Inferior parietal cortex (tissue), 1 donor: ENCODE measurements at regions not wholly inside any gene's neighbourhood (a gene's known extent, or its start where the extent isn't known, plus 50 kb on each side); places are given as distances from the start of the nearest gene placed in this dataset.

ENCODE experiments used
- DNase-seq: peaks from one replicate; pipeline ENCODE4 v3.0.0-alpha.2; 2016; ENCODE audit errors: extremely low spot score

DNA sequence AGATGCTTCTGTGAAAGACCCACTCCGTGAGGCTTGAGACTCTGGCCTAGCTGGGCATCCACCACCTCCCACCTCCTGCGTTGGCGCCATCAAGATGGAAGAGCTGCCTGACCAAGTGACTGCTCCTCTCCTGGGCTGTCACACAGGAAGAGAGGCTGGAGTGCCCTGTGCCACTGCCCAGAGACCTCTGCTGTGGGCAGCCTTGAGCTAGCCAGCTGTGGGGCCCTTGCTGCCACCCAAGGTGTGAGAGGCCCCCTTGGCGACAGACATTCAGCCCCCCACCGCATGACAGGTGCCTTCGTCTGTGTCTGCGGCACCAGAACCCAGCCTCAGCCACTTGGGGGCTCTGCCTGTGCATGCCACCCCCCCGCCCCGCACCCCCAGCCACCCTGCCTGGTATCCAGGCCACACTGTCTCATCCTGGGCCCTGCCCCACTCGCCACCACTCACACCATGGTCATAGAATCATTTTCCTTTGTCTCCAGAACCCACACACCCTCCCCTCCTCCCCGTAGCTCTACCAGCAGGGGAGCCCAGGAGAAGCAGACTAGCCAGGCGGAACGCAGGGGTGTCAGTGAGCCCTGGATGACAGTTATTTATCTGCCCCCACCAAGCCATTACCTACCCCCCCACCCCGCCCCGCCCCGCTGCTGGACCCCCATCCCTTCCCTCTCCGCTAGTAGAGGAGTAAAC is 120.9 kb upstream of the LHX1 start:
- DNase-seq: no peak

DNA sequence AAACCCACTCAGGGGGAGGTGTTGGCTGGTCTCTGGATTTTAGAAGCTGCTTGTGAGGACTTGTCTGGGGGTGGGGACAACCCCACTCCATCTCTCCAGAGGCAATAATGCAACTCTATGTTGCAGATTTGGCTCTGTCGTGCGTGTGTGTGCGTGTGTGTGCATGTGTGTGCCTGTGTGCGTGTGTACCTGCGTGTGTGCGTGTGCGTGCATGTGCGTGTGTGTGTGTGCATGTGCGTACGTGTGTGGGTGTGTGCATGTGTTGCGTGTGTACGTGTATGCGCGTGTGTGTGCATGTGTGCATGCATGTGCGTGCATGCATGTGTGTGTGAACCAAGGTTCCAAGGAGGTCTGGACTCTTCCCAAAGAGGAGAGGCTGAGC is 120.4 kb upstream of the LHX1 start:
- DNase-seq: no peak

DNA sequence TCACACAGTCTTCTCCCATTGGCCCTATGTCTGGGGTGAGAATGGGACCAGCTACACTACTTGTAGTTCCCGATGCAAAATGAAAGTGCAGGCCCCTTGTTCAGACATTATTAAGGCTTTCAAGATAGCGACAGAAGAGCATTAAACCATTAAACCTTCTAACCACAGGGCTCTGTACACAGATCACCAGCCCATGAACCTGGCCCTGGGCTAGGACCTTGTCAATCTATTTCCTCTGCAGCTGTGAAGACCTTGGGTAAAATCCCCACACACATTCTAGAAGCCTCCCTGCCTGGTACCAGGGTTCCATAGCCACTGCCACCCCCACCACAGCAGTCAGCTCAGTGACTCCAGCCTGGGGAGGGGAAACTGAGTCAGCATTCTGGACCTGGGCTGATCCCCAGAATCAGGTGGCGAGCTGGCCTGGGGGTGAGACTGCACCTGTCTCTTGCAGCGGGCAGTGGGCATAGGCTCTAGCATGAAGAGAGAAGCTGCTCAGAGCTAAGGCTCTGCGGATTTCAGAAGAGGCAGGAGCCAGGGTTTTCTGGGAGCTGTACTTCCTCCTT is 119.7 kb upstream of the LHX1 start:
- no peak for DNase-seq

DNA sequence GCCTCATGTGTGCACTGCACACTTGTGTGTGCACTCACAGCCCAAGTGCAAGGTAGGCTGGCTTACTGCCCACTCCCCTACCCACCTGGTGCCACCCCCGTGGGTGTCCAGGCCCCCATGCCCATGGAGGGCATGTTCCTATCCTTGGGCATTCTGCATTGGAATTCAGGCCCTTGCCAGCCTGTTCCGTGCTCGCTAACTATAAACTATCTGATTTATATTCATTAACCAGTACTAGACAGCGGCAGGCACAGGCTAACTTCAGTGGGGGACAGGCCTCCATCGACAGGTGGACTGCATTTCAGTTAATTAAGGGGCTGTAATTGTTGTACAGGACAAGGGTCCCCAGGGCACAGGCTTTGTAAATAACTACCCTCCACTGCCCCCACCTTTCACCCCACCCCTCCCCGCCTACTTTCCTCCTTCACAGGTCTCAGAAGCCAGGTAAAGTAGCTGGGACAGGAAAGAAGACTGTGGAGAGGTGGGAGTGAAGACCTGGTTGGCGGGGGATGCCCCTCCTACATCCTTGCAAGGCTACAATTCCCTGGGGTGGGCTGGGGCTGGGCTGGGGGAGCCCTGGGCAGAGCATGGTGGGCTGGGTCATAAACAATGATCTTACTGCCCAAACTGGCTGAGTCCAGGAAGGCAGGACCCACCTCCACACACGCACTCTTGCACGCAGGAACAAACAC is 119.0 kb upstream of the LHX1 start:
- DNase-seq: no peak

DNA sequence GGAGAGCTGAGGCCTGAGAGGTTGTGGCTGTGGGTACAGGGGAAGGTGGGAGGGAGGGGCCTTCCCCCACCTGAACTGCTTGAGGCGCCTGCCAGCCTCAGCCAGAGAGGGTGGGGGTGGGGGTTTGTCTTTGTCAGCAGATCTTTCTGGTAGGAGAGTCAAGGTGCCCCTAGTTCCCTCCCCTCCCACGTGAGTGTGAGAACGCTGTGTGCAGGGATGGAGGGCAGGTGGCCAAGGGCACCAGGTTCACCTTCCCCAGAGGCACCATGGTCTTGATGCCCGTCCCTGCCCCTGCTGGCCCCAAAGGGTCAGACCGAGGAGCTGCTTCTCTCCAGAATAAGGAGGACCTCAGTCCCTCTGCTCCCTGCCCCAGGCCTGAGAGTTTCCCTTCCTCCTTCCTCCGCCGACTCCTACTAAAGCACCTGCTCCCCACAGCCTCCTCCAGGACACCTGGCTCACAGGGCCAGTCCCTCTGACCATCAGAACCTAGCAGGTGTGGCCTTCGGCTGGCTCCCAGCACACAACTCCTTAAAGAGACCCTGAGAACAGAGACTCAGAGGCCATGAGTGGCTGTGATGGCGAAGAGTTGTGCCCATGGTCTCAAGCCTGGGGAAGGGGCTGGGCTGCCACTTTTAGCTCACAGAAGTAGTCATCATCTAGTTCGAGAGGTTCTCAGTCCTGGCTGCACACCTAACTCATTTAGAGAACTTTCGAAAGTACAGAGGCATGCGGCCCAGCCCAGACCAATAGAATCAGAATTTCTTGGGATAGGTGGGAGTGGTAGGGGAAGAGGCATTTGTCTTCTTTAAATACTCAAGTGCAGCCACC is 113.2 kb upstream of the LHX1 start:
- DNase-seq: no peak

DNA sequence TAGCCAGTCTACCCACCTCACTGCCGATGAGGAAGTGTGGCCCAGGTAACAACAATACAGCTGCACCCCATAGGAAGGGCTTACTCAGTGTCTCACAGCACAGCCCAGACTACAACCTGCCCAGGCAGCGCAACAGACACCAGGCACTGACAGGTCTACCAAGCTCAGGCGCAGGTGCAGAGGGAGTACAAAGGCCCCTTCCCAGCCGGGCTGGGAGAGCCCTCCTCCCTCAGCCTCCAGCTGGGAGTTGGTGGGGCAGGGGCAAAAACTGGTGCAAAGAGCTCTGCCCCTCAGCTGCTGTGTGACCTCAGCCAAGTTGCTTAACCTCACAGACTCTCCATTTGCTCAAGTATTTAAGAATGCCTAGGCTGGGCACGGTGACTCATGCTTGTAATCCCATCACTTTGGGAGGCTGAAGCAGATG is 112.6 kb upstream of the LHX1 start:
- DNase-seq: no peak

DNA sequence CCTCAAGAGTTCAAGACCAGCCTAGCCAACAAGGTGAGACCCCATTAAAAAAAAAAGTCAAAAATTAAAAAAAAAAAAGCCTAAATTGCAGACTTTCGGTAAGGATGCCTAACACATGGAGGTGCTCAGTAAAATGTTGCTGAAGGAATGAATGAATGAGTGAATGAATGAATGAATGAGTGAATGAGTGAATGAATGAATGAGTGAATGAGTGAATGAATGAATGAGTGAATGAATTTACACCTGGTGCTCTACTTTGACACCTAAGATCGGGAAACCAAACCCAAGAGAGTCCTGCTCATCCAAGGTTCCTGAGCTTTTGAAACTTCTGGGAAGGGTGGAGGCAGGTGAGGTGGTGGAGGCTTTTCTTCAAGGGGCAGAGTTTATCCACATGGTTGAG is 112.2 kb upstream of the LHX1 start:
- no peak for DNase-seq

DNA sequence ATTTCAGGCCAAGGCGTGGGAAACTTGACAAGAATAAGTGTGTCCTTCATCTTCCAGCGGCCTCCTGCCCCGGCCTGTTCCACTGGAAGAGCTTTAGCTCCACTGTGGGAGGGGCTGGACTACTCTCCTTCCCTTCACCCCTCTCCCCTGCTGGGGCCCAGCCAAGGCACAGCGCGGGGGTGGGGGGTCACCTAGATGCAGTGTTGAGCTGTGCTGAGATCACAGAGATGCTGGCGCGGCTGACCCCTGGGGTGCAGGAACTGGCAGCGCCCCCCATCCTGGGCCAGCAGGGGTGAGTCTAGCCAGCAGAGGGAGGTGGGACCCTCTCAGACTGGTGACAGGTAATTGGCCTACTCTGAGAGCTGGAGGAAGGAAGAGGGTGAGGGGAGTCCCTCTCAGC is 111.8 kb upstream of the LHX1 start:
- DNase-seq: no peak

DNA sequence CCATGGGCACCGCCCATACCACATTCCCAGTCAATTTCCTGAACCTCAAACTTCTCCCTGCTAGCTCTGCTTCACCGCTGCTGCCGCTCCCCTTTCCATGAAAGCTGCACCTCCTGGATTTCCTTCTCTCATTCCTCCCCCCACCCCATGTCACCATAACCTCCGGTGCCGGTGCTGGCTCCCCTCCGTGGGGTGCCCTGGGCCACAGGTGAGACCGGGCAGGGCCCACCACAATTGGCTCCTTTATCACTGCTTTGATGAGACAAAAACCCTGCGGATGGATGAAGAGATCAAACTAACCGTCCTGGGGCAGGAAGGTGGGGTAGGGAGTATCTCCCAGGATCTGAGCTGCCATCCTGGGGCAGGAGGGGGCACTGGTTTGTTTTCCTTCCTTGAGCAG is 111.3 kb upstream of the LHX1 start:
- no peak for DNase-seq

DNA sequence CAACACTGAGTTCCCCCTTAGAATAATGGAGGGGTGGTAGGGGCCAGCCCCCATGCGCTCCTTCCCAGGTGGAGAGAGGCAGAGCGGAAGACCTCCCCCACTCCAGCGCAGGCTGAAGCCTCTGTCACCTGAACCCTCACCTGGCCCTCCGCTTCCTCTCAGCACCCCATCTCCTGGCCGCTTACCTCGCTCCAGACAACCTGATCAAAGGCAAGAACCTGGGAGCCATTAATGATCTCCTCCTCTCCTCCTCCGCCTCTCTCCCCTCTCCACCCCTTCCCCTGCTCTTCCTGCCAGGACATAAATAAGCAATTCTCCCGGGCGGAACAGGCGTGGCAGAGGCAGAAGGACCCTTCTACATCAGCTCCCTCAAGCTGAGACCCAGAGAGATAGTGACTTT is 110.2 kb upstream of the LHX1 start:
- DNase-seq: no peak

DNA sequence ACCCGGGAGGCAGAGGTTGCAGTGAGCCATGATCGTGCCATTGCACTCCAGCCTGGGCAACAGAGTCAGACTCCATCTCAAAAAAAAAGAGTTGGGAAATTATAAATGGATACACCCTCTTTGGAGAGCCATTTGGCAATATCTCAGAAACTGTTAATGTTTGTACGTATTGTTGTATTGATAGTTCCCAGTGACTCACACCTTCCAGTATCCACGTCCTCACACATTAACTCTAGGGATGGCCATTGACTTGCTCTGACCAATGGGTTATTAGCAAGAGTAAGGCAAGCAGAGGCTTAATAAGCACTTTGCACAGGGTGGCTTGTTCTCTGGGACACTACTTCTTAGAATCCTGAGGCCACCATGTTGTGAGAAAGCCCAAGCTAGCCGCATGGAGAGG is 107.6 kb upstream of the LHX1 start:
- DNase-seq: no peak

DNA sequence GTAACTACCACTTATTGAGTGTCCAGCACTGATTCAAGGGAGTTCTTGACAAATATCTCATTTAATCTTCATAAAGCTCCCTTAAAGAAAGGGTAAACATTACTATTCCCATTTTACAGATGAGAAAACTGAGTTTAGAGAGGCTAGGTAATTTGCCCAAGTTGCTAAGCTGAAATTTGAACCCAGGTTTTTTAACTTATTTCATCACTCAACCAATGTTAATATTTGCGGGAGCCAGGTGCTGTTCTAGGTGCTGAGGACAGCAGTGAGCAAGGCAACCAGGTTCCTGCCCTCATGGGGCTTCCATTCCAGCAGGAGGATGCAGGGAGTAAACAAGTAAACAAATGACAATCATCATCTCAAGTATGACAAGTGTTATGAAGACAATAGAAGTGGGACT is 104.0 kb upstream of the LHX1 start:
- DNase-seq: no peak

DNA sequence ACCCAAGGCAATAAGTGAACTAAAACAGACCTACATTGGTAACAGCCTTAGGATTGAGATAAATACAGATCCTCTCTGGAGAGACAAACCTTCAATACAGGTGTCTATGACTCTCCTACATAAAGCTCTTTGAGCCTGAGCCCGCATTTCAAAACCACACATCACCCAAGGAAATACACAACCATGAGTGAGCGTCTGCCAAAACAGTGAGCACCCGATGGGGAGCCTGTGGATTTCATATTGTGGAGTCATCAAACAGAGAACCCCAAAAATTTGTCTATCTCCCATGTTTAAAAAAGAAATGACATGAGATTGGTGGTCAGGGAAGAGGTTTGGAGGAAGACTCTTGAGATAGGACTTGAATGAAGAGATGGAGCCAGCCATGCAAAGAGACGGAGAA is 102.2 kb upstream of the LHX1 start:
- no peak for DNase-seq

DNA sequence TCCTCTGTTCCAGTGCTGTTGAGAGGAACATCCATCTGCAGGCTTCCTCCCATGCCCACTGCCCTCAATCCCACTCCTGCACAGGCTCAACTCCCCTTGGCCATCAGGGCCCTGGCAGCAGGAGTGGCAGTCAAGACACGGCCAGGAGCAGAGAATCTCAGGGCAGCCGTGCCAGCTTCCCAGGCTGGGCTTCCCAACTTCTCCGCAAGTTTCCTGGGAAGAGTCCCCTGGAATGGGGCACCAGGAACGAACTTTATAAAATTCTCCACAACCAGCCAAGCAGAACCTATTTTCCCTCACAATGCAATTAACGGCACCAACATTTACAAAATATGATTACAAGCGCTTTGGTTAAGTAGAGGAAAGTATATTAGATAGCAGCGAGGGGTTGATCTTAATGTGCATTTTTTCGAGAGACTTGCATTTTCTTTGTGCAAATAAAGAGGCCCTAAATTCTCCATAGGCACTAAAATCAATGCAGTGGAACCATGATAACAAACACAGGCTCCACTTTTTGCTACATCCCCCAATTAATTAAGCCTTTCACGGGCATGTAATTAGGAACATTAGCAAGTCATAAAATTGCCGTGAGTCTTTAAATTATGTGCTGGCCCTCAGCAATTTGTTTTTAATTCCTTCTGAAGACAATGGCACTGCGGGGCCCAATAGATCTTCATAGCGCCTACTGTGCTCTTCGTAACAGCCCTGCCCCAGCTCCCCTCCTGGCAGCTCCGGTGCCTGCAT is 99.9 kb upstream of the LHX1 start:
- no peak for DNase-seq

DNA sequence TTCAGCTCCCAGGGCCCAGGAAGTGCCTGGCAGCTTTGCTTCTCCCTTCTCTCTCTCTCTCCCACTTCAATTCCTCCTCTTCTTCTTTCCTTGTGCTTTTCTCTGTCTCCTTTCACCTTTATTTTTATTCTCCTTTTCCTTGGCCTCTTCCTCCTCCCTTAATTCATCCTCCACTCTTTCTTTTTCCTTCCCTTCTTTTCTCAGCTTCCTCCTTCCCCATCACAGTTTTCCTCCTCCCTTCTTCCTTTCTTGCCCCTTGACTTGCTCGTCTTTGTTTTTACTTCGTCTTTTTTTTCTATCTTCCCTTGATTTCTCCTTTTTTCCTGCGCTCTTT is 99.4 kb upstream of the LHX1 start:
- DNase-seq: no peak

DNA sequence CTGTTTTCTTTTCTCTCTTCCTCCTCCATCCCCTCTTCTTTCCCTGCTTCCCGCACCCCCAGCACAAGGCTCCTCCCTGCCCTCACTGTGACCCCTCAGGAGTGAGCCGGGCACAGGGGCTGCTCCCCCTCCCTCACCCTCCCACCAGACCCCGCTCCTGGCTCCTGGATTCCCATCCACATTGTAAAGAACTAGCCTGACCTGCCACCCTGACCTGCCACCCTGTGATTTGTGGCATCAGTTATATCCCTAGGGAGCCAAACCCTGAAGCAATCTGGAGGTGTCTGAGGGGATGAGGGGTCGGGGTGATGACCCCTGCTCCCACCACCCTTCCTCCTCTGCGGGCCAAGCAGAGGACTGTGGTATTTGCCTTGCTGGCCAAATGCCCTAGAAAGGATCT is 98.0 kb upstream of the LHX1 start:
- no peak for DNase-seq

DNA sequence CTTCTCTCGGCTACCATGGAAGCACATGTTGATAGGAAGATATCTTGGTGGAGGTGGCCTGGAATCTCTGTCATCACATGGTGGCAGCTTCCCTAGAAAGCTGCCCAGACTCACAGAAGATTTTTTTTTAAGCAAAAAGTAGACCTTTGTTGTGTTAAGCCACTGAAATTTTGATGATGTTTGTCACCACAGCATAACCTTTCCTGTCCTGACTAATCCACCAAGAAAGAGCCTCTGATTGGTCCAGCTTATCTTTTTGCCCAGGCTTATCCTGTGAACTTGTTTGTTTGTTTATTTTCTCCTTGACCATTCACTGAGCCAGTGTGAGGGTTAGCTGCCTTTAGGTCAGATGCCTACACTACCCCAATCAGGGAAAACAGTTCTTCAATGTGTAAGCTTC is 96.5 kb upstream of the LHX1 start:
- DNase-seq: no peak

DNA sequence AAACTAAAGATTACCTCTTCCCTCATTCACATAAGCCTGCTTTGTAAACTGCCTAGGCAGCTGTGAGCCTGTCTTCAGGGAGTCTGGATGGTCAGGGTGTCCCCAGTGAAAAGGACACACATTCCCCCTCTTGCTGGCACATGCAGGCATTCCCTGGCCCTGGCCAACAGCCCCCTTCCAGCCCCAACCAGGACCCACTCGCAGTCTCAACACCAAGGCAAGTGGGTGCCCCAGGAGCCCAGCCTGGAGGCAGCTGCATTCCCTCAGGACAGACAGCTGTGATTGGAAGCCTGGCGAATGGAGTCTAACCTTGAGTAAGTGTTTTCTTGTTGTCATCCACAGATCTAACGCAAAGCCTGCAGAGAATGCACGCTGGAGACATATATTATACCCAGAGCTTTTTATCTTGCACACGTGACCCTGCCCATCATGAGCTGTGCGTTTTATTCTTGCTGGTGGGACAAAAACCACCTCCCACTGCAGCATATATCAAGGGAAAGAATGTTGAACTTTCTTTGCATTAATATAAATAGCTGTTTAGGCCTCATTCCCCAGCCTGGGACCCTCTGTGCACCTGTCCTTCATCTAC is 95.0 kb upstream of the LHX1 start:
- no peak for DNase-seq

DNA sequence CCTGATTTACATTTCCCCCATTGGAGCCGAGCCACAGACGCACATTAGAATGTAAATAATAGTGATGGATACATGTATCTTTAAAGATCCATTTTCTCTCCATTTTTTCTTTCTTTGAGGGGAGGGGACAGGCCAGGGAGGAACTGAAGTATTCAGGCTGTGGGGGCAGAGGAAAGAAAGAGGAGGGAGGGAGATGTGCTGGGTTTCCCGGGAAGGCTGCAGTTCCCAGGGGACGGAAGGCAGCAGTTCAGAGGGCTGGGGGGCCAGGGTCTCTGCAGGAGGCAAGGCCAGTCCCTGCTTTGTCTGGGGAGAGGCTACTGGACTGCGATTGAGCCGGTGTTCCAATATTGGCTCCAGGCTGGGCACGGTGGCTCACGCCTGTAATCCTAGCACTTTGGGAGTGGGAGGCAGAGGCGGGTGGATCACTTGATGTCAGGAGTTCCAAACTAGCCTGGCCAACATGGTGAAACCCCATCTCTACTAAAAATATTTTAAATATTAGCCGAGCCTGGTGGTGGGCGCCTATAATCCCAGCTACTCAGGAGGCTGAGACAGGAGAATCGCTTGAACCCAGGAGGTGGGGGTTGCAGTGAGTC is 94.2 kb upstream of the LHX1 start:
- no peak for DNase-seq

DNA sequence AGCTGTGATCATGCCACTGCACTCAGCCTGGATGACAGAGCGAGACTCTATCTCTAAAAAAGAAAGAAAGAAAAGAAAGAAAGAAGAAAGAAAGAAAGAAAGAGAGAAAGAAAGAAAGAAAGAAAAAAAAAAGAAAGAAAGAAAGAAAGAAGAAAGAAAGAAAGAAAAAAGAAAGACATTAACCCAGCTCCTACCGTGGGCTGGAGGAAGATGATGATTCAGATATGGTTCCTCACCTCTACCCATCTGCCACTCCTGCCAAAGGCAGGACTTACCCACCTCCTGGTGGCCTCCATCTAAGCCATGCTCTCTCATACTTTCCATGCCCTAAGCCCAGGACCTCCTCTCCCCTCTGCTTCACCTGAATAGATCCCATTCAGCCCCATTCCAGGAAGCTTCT is 93.3 kb upstream of the LHX1 start:
- DNase-seq: no peak

DNA sequence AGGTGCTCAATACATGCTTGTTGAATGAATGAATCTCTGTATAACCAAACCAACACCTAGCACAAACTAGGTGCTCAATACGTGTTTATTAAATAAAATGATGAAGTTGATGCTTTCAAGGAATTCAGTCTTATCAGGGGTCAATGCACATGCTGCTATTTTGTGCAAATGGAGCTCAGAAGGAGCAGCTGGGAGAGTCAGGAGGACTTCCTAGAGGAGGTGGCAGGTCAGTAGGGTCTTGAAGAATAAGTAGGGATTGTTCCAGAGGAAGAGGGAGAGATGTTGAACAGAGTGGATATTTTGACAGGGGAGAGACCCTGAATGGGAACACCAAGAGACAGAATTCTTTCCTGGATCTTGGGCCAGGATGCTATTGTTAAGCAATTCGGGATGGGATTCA is 92.7 kb upstream of the LHX1 start:
- DNase-seq: no peak
